ENCODE measurements at regions not wholly inside any gene's neighbourhood (a gene's known extent, or its start where the extent isn't known, plus 50 kb on each side); places are given as distances from the start of the nearest gene placed in this dataset.

DNA sequence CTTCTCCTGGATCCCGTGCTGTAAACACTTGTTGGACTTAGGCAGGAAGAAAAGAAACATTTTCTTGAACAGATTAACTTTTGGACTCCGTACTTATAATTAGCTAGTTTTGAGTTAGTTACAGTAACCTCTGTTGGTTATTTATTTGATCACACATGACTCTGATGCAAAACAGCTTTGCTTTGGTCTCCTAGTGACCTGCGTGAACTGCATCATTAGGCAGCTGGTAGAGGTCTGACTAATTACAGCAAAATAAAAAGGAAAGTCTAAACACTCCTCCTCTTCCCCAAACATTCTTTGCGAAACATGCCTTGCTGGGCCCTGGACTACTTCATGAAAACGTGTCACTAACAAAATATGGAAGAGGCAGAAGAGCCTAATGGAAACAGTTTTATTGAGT lies 61.1 kb upstream of the ZFP64 start:
- TF ChIP-seq, protein P1, sequence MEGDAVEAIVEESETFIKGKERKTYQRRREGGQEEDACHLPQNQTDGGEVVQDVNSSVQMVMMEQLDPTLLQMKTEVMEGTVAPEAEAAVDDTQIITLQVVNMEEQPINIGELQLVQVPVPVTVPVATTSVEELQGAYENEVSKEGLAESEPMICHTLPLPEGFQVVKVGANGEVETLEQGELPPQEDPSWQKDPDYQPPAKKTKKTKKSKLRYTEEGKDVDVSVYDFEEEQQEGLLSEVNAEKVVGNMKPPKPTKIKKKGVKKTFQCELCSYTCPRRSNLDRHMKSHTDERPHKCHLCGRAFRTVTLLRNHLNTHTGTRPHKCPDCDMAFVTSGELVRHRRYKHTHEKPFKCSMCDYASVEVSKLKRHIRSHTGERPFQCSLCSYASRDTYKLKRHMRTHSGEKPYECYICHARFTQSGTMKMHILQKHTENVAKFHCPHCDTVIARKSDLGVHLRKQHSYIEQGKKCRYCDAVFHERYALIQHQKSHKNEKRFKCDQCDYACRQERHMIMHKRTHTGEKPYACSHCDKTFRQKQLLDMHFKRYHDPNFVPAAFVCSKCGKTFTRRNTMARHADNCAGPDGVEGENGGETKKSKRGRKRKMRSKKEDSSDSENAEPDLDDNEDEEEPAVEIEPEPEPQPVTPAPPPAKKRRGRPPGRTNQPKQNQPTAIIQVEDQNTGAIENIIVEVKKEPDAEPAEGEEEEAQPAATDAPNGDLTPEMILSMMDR (conservative IDR thresholded peaks at IDR 0.05; ENCODE audit: low read depth, low read length): no peak
- TF ChIP-seq EZH2phosphoT487 (IDR thresholded peaks at IDR 0.05; ENCODE audit: borderline replicate concordance, low read length): no peak
- no peak for TF ChIP-seq EZH2 (IDR thresholded peaks at IDR 0.05; ENCODE audit: low read length, unreplicated experiment)
